Midbrain (tissue), 1 donor: ENCODE measurements at regions not wholly inside any gene's neighbourhood (a gene's known extent, or its start where the extent isn't known, plus 50 kb on each side); places are given as distances from the start of the nearest gene placed in this dataset.
"Not testable (repeated sequence)": the region's sequence is repeated elsewhere in the genome, so short reads cannot be mapped to it uniquely, and the experiment has no call there.

Source experiments
- DNase-seq: peaks from one replicate; lab custom pipeline; 2025; lab: John Stamatoyannopoulos, UW

DNA sequence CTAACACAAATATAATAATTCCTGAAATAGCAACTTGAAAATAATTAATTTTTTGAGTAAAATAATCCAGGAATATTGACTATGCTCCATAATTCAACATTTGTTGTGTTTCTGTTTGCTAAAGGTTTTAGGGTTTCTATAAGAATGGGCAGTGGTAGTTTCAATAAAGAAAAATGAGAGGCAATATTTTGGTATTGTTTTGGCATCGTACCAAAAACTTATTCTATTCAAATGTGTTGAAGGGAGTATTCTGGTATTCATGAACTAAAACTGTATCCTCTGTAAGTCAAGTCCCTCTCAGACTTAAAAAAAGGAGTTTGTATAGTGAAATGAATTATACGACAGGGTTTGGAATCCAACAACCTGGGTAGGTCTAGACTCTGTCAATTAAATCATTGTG, 1245.6 kb upstream of the CELF4 start:
- DNase-seq: no peak

DNA sequence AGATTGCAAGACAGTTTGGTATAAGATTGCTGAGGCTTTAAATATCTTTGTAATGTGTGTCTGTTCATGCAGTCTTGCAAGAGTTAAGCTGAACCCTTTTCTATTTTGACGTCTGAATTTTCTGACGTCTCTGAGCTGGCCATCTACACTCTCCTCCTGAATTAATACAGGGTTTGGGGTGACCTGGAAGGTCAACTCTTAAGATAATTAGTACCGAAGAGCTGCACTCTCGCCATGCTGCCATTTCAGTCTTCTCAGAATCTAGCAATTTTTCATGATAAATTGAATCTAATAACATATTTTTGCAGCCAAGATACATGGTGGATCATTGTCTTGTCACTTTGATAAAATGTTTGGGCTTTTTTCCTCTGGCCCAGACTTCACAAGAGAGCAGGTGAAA, 1245.2 kb upstream of the CELF4 start:
- no peak for DNase-seq

DNA sequence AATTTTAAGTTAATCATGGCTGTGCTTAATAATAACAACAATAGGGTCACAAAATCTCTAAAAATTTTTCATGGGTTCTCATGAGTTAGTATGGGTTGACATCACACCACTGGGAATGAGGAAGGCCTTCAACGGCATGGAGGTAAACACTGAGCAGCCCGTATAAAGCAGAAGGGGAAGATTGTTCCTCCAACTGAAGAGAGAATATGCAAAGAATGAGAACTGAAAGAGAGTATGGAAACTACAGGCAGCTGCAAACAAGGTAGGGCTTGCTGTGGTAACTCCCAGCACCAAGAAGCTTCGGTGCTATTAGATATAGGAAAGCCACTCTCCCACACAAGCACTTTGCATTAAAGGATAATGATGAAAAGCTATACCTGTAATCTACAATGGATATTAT, 1242.3 kb upstream of the CELF4 start:
- DNase-seq: no peak

DNA sequence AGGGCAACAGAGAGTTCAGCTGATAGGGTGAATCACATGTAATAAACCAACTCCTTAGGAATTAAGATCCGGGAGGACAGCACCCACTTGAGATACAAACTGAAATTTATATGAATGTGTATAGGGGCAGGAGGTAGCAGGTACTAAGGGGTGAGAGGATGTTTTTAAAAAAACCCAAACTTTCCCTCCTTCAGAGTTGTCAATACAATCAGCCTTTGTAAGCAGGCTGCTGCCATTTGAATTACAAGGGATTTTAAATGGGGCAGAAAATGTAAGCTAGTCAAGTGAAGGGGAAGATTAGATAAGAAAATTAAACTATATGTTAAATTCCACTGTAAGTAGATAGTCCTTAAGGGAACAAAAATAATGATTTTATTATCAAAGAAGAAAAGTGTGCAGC, 1239.7 kb upstream of the CELF4 start:
- DNase-seq: no peak

DNA sequence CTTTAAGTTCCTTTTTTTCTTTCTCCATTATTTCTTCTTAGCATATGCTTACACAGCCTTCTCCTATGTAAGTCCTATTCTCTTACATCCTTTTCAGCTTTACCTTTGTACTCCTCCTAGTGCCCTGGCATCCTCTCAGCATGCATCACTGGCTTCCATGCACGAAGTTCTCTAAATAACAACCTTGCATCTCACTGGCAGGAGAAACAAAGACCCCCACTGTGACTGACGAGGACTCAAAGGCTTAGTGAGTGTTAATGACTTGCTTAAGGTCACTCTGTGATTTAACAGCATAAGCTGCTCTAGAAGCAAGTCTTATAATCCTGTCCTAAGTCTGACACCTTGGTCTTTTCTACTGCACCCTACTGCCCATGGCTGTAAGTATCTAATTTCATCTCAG, 1236.0 kb upstream of the CELF4 start:
- no peak for DNase-seq

DNA sequence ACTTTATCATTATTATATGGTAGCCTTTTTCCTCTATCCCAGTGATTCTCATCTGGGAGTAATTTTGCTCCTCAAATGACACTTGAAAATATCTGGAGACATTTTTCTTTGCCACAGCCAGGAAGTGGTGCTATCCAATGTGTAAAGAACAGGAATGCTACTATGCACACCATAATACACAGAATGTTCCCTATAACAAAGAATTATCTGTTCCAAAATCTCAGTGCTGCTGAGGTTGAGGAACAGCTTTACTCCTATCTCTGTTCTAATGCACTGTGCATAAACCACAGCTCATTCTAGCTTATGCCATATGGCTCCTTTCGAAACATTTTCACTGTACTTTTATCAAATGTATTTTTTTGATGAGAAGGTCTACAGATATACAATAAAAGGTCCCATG, 1231.2 kb upstream of the CELF4 start:
- DNase-seq: no peak

DNA sequence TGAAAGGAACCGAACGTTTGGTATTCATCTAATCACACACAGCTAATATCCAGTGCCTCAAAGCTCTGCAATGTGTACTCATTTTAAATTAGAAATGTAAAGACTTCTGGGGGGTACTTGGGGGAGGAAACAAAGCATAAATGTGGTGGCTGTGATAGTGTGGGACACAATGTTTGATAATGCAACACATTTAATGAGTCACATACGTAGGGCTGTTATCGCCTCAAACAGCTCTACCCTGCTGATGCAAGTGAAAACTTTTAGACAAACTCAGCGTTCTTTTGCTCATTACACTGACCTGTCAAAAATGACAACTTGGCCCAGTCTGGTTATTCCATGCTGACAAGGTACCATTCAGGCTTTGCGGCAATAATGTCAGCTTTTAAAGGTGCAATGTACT, 1227.1 kb upstream of the CELF4 start:
- no peak for DNase-seq

DNA sequence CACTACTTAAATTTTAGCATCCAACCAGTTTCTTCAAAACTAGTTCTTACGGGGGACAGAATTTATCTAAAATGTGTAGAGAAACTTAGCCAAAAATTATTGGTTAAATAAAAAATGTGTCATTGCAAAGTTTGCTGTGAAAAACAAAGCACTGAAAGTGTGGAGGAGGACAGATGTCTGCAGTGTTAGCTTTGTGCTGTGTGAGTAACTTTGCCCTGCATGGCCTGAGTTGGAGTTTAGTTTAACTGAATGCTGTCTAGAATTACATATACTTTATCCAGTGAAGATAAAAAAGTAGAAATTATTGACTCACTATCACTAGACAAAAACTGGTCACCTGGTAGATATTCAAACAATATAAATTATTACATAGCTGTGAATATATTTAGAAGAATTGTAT, 1225.2 kb upstream of the CELF4 start:
- no peak for DNase-seq

DNA sequence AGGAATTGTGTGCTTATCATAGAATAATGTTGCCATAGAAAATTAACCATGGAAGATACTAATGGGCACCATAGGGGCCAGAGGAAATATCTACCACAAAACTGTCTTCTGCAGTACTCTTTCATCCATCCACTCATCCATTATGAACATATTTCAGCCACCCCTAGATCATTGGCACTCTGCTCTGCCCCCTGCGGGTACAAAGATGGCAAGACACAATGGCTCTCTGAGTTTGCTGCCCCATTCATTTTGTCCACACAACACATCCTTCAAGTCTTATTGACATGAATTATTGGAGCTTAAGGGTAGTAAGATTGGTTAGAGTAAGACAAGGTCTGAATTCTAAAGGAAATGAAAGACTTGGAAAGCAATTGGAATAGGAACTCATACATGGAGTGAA, 1224.7 kb upstream of the CELF4 start:
- DNase-seq: no peak

DNA sequence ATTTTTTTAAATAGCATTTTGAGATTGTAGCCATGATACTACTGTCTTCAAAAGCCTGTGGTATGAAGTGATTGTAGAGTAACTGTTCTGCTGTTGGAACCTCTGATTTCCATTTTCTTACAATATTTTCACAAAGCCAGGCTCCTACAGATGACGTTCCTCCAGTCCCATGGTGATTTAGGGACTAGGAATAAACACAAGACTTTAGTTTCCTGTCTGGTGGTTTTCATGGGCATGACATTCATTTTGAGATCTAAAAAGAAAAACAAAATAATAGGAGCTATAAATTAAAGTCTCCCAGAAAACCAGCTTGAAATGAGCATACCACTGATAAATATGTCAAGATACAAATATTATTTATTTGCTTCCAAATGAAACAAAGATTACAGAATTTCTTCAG, 1223.5 kb upstream of the CELF4 start:
- DNase-seq: no peak

DNA sequence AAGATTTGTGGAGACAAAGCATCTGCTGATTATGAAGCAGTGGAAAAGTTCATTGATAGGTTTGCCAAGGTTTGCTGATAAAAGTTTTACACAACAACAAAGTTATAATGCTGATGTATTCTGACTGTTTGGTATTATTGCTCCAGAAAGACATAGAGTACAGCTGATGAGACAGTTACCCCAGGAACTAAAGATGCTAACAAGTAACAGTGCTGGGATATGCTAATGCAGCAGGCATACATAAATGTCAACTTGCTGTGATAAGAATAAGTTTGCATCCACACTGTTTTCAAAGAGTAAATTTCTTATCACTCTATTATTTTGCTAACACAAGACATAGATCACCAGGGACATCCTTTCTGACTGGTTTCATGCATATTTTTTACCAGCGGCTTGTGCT, 1221.3 kb upstream of the CELF4 start:
- no peak for DNase-seq

DNA sequence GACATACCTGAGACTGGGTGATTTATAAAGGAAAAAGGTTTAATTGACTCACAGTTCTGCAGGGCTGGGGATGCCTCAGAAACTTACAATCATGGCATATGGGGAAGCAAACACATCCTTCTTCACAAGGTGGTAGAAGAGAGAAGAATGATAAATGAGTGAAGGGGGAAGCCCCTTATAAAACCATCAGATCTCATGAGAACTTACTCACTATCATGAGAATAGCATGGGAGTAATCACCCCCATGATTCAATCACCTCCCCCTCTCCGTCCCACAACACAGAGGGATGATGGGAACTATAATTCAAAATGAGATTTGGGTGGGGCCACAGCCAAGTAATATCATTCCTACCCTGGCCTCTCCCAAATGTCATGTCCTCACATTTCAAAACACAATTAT, 1206.0 kb upstream of the CELF4 start:
- DNase-seq: not testable (repeated sequence)

DNA sequence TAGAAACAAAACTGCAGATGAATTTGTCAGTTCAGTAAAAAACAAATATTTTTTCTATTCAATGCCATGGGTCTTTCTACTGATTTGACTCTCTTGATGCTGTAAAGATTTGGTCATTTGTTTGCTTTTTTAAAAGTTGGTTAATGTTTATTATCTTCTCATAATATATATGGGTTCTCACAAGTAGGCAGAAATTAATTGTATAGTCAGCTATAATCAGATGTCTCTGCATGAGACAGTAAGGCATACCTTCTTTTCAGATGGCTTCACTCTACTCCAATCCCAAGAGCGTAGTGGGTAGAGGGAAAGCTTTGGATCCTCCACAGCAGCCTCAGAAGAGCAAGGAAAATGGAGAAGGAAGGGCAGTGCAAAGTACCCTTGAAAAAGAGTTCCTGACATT, 1202.9 kb upstream of the CELF4 start:
- no peak for DNase-seq

DNA sequence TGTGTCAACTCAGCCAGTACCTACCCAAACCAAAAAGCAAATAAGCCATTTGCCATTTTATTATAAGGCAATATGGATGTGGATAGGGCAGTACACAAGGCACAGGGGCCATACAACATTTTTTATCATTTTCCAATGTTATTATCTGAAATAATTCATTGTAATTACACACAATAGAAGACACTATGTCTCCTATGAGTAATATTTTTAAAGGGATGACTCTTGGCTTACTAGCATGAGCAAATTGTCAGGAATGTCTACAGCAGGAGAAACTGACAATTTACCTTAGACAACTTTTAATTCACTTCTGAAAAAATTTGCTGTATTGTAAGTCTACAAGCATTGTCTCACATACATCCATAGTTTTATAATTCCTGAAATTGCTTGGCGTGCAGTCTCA, 1193.9 kb upstream of the CELF4 start:
- DNase-seq: no peak

DNA sequence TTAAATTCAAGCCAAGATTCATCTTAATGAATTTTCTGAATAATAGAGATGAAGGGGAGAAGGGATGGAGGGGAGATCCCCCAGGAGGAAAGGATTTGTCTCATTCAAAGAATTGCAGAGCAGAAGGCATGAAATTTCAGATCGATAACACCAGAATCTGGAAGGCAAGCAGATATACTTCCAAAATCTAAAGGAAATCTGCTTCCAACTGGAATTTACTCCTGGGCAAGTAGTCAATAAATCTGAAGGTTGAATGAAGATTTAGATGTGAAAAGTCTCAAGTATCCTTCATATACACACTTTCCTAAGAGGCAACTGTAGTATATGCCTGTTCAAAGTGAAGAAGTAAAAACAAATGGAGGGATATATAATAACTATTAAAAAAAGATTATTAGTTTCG, 1190.8 kb upstream of the CELF4 start:
- DNase-seq: no peak

DNA sequence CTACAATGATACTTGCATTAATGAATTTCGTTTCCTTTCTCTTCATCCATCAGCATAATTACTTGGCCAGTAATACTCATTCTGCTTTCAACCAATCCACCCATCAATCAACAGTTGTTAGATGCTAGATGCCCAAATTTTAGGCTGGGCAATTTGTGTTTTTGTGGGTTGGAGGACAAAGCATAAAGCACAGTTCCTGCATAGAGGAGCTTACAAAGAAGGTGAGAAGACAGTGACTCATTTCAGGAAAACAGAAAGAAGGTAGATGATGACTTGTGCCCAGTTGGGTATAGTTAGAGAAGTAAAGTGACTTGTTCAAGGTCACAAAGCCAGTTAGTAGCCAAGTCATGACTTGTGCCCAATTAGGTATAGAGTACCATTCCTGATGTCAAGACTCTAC, 1186.8 kb upstream of the CELF4 start:
- DNase-seq: no peak

DNA sequence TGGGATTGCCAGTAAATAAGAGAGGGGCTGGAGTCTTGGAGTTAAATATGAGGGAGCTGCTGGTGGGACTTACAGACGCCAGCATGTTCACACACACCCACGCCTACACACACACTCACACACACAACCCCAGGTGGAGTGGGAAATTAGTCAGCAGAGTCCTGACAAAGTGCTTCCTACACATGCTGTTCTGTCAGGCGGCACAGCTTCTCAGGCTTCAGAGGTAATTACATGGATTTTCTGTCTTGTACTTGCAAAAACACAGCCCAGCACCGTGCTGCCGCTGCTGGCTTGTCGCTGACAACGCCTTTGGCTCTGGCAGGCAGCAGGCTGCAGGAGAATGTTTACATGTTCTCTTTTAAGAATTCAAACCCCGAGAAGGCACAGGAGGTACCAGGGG, 1186.3 kb upstream of the CELF4 start:
- no peak for DNase-seq

DNA sequence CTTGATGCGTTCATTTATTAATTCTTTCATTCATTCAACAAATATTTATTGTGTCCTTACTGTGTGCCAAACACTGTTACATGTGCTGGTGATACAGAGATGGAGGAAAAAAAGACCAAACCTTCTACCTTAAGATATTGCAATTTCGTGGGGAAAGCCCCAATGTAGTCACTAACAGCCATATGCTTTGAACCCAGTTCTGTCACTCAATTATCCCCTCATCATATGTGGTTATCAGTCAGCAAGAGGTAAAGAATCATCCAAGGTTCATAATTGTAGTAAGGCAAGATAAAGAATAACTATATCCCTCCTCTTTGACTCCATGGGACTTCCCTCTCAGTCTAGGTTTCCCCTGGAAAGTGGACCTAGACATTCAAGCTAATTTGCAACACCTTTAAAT, 1185.6 kb upstream of the CELF4 start:
- DNase-seq: no peak

DNA sequence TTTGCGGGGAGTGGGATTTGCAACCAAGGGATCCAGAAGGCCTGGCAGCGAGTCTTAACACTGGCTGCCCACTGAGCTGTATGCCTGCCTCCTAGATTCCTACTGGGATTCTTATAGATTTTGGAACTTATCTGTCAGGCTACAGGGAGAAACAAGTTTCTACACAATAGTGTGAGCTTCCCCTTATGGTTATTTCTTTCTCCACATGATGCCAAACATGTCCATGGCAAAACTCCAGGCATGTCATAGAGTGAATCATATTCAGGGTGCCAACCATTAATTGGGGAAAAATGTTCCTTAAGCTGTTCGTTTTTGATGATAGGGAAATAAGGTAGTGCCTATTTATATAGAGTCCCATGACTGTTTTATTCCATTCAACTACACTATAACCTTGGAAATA, 1185.2 kb upstream of the CELF4 start:
- DNase-seq: no peak

DNA sequence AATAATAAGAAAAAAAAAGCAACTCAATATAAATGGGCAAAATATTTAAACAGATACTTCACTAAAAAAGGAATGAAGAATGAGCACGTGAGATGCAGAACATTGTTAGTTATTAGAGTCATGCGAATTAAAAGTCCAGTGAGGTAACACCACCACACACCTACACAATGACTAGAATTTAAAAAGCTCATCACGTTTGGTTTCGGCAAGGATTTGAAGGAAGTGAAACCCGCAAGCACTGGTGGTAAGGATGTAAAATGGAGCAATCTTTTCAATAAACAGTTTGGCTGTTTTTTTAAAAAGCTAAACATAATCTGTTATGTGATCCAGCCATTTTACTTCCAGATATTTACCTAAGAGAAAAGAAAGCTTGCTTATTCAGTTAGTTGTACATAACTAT, 1181.6 kb upstream of the CELF4 start:
- no peak for DNase-seq

DNA sequence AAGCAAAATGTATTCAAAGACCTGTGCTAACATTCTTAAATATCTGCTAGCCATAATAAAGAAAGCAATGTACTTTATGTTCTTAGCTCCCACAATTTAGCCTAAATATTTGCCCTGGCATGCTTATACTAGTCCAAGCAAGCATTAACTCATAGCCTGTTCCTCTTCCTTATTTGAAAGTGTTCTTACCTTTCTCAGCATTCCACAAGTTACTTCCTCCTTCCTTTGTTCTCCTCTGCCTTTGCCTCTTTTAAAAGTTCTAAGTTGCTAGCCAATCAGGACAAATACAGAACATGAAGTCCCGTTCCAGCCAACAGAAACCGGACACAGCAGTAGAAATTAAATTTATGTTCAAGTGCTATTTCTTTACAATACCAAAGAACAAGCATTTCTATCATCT, 1154.6 kb upstream of the CELF4 start:
- DNase-seq: not testable (repeated sequence)

DNA sequence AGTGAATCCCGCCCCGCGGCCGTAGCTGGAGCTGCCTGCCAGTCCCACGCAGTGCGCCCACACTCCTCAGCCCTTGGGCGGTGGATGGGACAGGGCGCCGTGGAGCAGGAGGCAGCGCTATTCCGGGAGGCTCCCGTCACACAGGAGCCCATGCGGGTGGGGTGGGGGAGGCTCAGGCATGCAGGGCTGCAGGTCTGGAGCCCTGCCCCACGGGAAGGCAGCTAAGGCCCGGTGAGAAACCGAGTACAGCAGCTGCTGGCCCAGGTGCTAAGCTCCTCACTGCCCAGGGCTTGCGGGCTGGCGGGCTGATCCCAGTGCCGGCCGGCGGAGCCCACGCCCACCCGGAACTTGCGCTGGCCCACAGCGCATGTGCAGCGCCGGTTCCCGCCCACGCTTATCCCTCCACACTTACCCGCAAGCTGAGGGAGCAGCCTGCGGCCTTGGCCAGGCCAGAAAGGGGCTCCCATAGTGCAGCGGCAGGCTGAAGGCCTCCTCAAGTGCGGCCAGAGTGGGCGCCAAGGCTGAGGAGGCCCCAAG, 1152.8 kb upstream of the CELF4 start:
- no peak for DNase-seq

DNA sequence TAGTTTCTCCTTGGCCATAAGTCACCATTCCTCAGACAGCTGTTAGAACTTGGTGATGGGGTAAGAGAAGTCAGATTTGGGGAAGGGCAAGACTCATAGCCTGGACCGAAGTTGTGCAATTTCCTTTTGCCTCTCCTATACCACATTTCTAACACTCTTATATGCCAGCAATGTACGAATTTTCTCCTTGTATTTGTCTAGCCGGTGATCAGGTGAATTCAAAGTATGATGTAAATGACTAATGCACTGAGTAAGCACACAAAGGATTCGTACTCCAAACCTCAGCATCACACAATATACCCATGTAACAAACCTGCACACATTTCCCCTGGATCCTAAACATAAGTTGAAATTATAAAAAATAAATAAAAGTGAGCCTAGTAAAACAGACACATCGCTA, 1143.5 kb upstream of the CELF4 start:
- no peak for DNase-seq

DNA sequence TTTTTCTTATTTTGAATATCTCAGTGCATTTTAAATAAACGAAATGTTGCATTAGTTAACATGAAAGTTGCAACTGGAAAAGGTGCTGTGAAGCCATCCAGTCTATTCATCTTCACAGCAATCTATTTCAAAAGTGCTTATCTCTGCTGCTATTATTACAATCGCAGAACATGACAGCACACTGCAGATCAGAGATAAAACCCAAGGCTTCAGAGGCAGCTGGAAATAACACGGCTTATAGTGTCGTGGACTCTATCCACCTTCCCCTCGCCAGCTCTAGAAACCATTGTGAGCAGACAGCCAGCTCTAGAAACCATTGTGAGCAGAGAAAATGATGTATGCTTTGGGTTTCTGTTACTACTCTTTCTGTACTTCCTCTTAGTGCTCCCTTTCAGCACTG, 1140.8 kb upstream of the CELF4 start:
- no peak for DNase-seq

DNA sequence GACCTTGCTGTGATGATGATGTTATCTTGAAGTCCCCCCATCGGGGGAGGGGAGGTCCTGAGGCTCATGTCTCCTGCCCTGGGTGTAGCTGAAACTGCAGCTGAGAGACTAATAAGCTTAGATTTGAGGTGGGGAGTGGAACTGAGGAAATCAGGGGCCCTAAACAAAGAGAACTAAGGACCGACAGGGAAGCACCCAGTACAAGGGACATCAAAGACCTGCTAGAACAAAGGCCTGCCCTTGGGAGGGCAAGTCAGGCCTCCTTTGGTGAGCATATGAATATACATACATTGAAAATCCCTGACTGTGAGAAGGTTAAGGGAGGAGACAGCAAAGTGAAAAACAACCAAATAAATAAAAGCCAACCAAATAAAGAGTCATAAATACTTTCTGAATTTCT, 1132.5 kb upstream of the CELF4 start:
- no peak for DNase-seq
